HG03108 (cell line): ENCODE measurements at regions not wholly inside any gene's neighbourhood (a gene's known extent, or its start where the extent isn't known, plus 50 kb on each side); places are given as distances from the start of the nearest gene placed in this dataset.
"Not testable (repeated sequence)": the region's sequence is repeated elsewhere in the genome, so short reads cannot be mapped to it uniquely, and the experiment has no call there.

ENCODE experiments used
- ATAC-seq: cut with Tn5 transposase; IDR thresholded peaks from one replicate; pipeline ENCODE4 v1.9.1; 2021; ENCODE audit warnings: moderate library complexity; ENCODE audit not compliant: unreplicated experiment

- no peak for ATAC-seq
Measured at GRCh38 chr3:148532774-148533173, 164.9 kb upstream of the AGTR1 start.

GRCh38 chr3:148534089-148534988, 163.4 kb upstream of the AGTR1 start:
- ATAC-seq: no peak

- ATAC-seq: no peak
Measured at GRCh38 chr3:148535001-148535400, 162.7 kb upstream of the AGTR1 start.

GRCh38 chr3:148540266-148540665, 157.4 kb upstream of the AGTR1 start:
- ATAC-seq: no peak

- no peak for ATAC-seq
Measured at GRCh38 chr3:148540851-148541250, 156.9 kb upstream of the AGTR1 start.

- ATAC-seq: no peak
Measured at GRCh38 chr3:148546959-148547358, 150.7 kb upstream of the AGTR1 start.

- ATAC-seq: no peak
Measured at GRCh38 chr3:148551767-148552260, 145.9 kb upstream of the AGTR1 start.

GRCh38 chr3:148554367-148554766, 143.3 kb upstream of the AGTR1 start:
- ATAC-seq: no peak

GRCh38 chr3:148556664-148557063, 141.0 kb upstream of the AGTR1 start:
- no peak for ATAC-seq

GRCh38 chr3:148577579-148577978, 120.1 kb upstream of the AGTR1 start:
- ATAC-seq: not testable (repeated sequence)

- no peak for ATAC-seq
Measured at GRCh38 chr3:148582126-148582525, 115.6 kb upstream of the AGTR1 start.

- ATAC-seq: no peak
Measured at GRCh38 chr3:148583793-148584192, 113.9 kb upstream of the AGTR1 start.

GRCh38 chr3:148584438-148584837, 113.3 kb upstream of the AGTR1 start:
- no peak for ATAC-seq

- ATAC-seq: no peak
Measured at GRCh38 chr3:148585671-148586379, 111.9 kb upstream of the AGTR1 start.

GRCh38 chr3:148588291-148588690, 109.4 kb upstream of the AGTR1 start:
- no peak for ATAC-seq

GRCh38 chr3:148591525-148591924, 106.2 kb upstream of the AGTR1 start:
- ATAC-seq: no peak

- no peak for ATAC-seq
Measured at GRCh38 chr3:148598619-148599018, 99.1 kb upstream of the AGTR1 start.

- no peak for ATAC-seq
Measured at GRCh38 chr3:148599481-148599880, 98.2 kb upstream of the AGTR1 start.

- ATAC-seq: no peak
Measured at GRCh38 chr3:148600440-148600839, 97.3 kb upstream of the AGTR1 start.

GRCh38 chr3:148600902-148601765, 96.6 kb upstream of the AGTR1 start:
- no peak for ATAC-seq
